ENCODE measurements at regions not wholly inside any gene's neighbourhood (a gene's known extent, or its start where the extent isn't known, plus 50 kb on each side); places are given as distances from the start of the nearest gene placed in this dataset.

GRCh38 chr16:73206151-73206707 lies 158.3 kb upstream of the ZFHX3 start:
- Histone ChIP-seq H3K36me3 (ENCODE audit: control insufficient read depth, low read length) (no peaks in the 10 kb centered on the region), H3K27ac (ENCODE audit: low read depth, low read length) (no peak overlapping the region), H3K4me3 (ENCODE audit: low read length) (no peak overlapping the region), H3K4me1 (ENCODE audit: control insufficient read depth, low read length) (no peaks in the 10 kb centered on the region), H3K27me3 (ENCODE audit: control insufficient read depth, low read length) (no peaks in the 10 kb centered on the region; the same call in 1 of the 2 replicates), H4K20me1 (ENCODE audit: control insufficient read depth, insufficient read depth, low read depth, low read length) (no peaks in the 10 kb centered on the region), H3K9me2 (replicated peaks; ENCODE audit: control insufficient read depth, low read length) (no peaks in the 10 kb centered on the region), H3F3A (ENCODE audit: control insufficient read depth, insufficient read depth) (no peaks in the 10 kb centered on the region), H3K79me2 (ENCODE audit: control insufficient read depth, low read length) (no peaks in the 10 kb centered on the region), H3K4me2 (ENCODE audit: low read length) (no peak overlapping the region), H3K9me3 (ENCODE audit: control insufficient read depth, insufficient read depth, low read length) (no peaks in the 10 kb centered on the region)
- TF ChIP-seq, protein P1, sequence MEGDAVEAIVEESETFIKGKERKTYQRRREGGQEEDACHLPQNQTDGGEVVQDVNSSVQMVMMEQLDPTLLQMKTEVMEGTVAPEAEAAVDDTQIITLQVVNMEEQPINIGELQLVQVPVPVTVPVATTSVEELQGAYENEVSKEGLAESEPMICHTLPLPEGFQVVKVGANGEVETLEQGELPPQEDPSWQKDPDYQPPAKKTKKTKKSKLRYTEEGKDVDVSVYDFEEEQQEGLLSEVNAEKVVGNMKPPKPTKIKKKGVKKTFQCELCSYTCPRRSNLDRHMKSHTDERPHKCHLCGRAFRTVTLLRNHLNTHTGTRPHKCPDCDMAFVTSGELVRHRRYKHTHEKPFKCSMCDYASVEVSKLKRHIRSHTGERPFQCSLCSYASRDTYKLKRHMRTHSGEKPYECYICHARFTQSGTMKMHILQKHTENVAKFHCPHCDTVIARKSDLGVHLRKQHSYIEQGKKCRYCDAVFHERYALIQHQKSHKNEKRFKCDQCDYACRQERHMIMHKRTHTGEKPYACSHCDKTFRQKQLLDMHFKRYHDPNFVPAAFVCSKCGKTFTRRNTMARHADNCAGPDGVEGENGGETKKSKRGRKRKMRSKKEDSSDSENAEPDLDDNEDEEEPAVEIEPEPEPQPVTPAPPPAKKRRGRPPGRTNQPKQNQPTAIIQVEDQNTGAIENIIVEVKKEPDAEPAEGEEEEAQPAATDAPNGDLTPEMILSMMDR (IDR thresholded peaks at IDR 0.05; ENCODE audit: low read depth, low read length, poor library complexity, severe bottlenecking): no peak
- TF ChIP-seq EZH2phosphoT487 (IDR thresholded peaks at IDR 0.05; ENCODE audit: borderline replicate concordance, low read length): no peak

DNA sequence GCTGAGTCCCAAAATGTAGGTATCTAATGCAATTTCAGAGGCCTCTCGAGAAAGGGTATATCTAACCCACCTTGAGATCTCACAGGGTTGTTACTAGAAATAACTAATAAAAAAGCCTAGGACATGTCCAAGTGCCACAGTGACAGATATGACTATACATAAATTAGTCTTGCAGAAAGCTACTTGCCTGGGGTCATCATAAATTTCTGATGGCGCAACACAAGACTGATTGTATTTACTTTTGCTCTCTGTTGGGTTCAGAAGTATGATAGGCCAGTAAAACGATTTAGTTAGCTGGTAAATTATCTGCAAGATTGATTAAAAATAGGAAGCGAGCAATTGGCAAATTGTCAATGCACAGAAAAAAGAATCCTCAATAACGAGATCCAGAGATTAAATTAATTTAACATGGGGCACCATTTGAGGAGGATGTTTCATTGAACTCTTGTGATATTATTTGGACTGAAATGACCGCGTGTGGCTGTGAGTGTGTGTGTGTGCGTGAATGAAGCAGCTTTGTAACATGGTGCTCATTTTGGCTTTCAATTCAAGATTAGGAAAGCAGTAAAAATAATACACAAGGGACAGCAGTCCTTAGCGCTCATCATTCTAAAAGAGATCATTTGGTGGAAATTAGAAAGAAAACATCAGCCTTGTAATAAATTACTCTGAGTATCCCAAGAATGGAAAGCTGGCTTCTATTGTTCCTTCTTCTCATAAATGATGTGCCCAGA lies 157.4 kb upstream of the ZFHX3 start:
- Histone ChIP-seq H3K4me3 (ENCODE audit: low read length) (no peak overlapping the region), H3K27me3 (ENCODE audit: control insufficient read depth, low read length) (no peaks in the 10 kb centered on the region), H3K36me3 (ENCODE audit: control insufficient read depth, low read length) (no peaks in the 10 kb centered on the region), H3F3A (ENCODE audit: control insufficient read depth, insufficient read depth) (no peaks in the 10 kb centered on the region), H3K9me2 (replicated peaks; ENCODE audit: control insufficient read depth, low read length) (no peaks in the 10 kb centered on the region), H3K4me1 (ENCODE audit: control insufficient read depth, low read length) (no peaks in the 10 kb centered on the region), H3K27ac (ENCODE audit: low read depth, low read length) (no peak overlapping the region), H4K20me1 (ENCODE audit: control insufficient read depth, insufficient read depth, low read depth, low read length) (no peaks in the 10 kb centered on the region), H3K9me3 (ENCODE audit: control insufficient read depth, insufficient read depth, low read length) (no peaks in the 10 kb centered on the region), H3K79me2 (ENCODE audit: control insufficient read depth, low read length) (no peaks in the 10 kb centered on the region), H3K4me2 (ENCODE audit: low read length) (no peak overlapping the region)
- TF ChIP-seq EZH2phosphoT487 (IDR thresholded peaks at IDR 0.05; ENCODE audit: borderline replicate concordance, low read length): no peak

DNA sequence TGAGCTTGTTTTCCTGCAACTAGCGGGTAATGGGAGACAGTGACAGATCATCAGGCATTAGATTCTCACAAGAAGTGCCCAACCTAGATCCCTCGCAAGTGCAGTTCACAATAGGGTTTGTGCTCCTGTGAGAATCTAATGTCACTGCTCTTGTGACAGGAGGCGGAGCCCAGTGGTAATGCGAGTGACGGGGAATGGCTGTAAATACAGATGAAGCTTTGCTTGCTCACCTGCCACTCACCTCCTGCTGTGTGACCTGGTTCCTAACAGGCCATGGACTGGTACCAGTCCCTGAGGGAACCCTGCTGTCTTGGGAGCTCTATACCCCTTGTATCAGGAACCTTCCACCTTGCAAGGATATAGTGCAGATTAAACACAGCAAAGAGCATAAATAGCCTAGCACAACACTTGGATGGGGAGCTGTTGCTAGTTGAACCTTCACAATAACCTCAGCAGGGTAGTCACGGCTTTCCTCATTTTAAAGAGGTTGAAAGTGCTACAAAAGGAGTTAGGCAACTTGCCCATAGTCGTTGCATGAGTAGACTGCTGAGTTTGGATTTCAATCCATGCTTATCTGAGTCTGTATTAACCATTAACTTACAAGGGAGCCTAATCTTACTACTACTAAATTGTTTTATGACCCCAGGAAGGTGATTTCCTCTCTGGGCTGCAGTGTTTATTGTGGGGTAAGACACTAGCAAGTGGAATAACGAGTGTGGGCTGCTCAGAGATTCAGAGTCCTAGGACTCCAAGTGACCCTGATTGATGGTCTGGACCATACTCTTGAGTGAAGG lies 156.6 kb upstream of the ZFHX3 start:
- Histone ChIP-seq H3K27ac (ENCODE audit: low read depth, low read length) (no peak overlapping the region), H3K4me3 (ENCODE audit: low read length) (no peak overlapping the region), H3K4me1 (ENCODE audit: control insufficient read depth, low read length) (no peaks in the 10 kb centered on the region), H3K36me3 (ENCODE audit: control insufficient read depth, low read length) (no peaks in the 10 kb centered on the region), H3K79me2 (ENCODE audit: control insufficient read depth, low read length) (no peaks in the 10 kb centered on the region), H3K27me3 (ENCODE audit: control insufficient read depth, low read length) (no peaks in the 10 kb centered on the region), H3K9me3 (ENCODE audit: control insufficient read depth, insufficient read depth, low read length) (no peaks in the 10 kb centered on the region), H4K20me1 (ENCODE audit: control insufficient read depth, insufficient read depth, low read depth, low read length) (no peaks in the 10 kb centered on the region), H3F3A (ENCODE audit: control insufficient read depth, insufficient read depth) (no peaks in the 10 kb centered on the region), H3K4me2 (ENCODE audit: low read length) (no peak overlapping the region), H3K9me2 (replicated peaks; ENCODE audit: control insufficient read depth, low read length) (no peaks in the 10 kb centered on the region)
- TF ChIP-seq, protein P1 (IDR thresholded peaks at IDR 0.05; ENCODE audit: low read depth, low read length, poor library complexity, severe bottlenecking): no peak
- no peak for TF ChIP-seq EZH2phosphoT487 (IDR thresholded peaks at IDR 0.05; ENCODE audit: borderline replicate concordance, low read length)

All from DOHH2 (cell line).